HG02943 (cell line): ENCODE measurements at regions not wholly inside any gene's neighbourhood (a gene's known extent, or its start where the extent isn't known, plus 50 kb on each side); places are given as distances from the start of the nearest gene placed in this dataset.
"Not testable (repeated sequence)": the region's sequence is repeated elsewhere in the genome, so short reads cannot be mapped to it uniquely, and the experiment has no call there.

Experiments used
- ATAC-seq: cut with Tn5 transposase; IDR thresholded peaks from one replicate; pipeline ENCODE4 v1.9.1; 2021; ENCODE audit warnings: mild to moderate bottlenecking, low read depth, moderate library complexity; ENCODE audit not compliant: unreplicated experiment

GRCh38 chr11:67940440-67940839 lies 63.5 kb downstream of the UNC93B1 start:
- ATAC-seq: not testable (repeated sequence)

- not testable (repeated sequence) for ATAC-seq
These were observed 64.9 kb downstream of the UNC93B1 start for GRCh38 chr11:67938964-67939363.

GRCh38 chr11:67938371-67938770 lies 65.5 kb downstream of the UNC93B1 start:
- ATAC-seq: not testable (repeated sequence)

- not testable (repeated sequence) for ATAC-seq
These were observed 80.3 kb downstream of the UNC93B1 start for GRCh38 chr11:67923565-67923964.

GRCh38 chr11:67920546-67920945 lies 83.4 kb downstream of the UNC93B1 start:
- not testable (repeated sequence) for ATAC-seq

GRCh38 chr11:67912184-67912583 lies 91.7 kb downstream of the UNC93B1 start:
- not testable (repeated sequence) for ATAC-seq

GRCh38 chr11:67911211-67911610 lies 92.7 kb downstream of the UNC93B1 start:
- not testable (repeated sequence) for ATAC-seq

- not testable (repeated sequence) for ATAC-seq
These were observed 93.1 kb downstream of the UNC93B1 start for GRCh38 chr11:67910803-67911202.

- not testable (repeated sequence) for ATAC-seq
These were observed 96.9 kb downstream of the UNC93B1 start for GRCh38 chr11:67906969-67907368.

- ATAC-seq: not testable (repeated sequence)
These were observed 104.4 kb downstream of the UNC93B1 start for GRCh38 chr11:67899462-67899861.

GRCh38 chr11:67893487-67893886 lies 110.4 kb downstream of the UNC93B1 start:
- ATAC-seq: not testable (repeated sequence)

- not testable (repeated sequence) for ATAC-seq
These were observed 114.3 kb downstream of the UNC93B1 start for GRCh38 chr11:67889646-67890045.

GRCh38 chr11:67888056-67888455 lies 115.8 kb downstream of the UNC93B1 start:
- not testable (repeated sequence) for ATAC-seq

- ATAC-seq: not testable (repeated sequence)
These were observed 117.2 kb downstream of the UNC93B1 start for GRCh38 chr11:67886672-67887071.

GRCh38 chr11:67886207-67886606 lies 117.7 kb downstream of the UNC93B1 start:
- not testable (repeated sequence) for ATAC-seq

GRCh38 chr11:67885574-67885973 lies 118.3 kb downstream of the UNC93B1 start:
- not testable (repeated sequence) for ATAC-seq

GRCh38 chr11:67884761-67885558 lies 118.9 kb downstream of the UNC93B1 start:
- ATAC-seq: not testable (repeated sequence)

- ATAC-seq: not testable (repeated sequence)
These were observed 119.7 kb downstream of the UNC93B1 start for GRCh38 chr11:67884073-67884757.

- not testable (repeated sequence) for ATAC-seq
These were observed 121.6 kb downstream of the UNC93B1 start for GRCh38 chr11:67882304-67882703.

- ATAC-seq: not testable (repeated sequence)
These were observed 122.1 kb downstream of the UNC93B1 start for GRCh38 chr11:67881836-67882235.

GRCh38 chr11:67880594-67881196 lies 123.2 kb downstream of the UNC93B1 start:
- ATAC-seq: not testable (repeated sequence)
